B cell (primary cell): ENCODE measurements at regions not wholly inside any gene's neighbourhood (a gene's known extent, or its start where the extent isn't known, plus 50 kb on each side); places are given as distances from the start of the nearest gene placed in this dataset.
"Not testable (repeated sequence)": the region's sequence is repeated elsewhere in the genome, so short reads cannot be mapped to it uniquely, and the experiment has no call there.

Experiments
- ATAC-seq: fragments of 200-7000 bp; cut with Tn5 transposase; one replicate; pipeline ENCODE4 v1.10.0; 2021; ENCODE audit warnings: low read depth, mild to moderate bottlenecking, moderate number of reproducible peaks, moderate library complexity
- CTCF ChIA-PET: fragments of 350-600 bp; sonication (Branson Sonifier 250); formaldehyde crosslinking; loops from one replicate; lab custom pipeline; 2021; ENCODE audit warnings: antibody characterized with exemption, inconsistent platforms; lab: Charles Lee
- POLR2A ChIA-PET: fragments of 350-600 bp; sonication (Branson Sonifier 250); formaldehyde crosslinking; loops from one replicate; lab custom pipeline; 2021; ENCODE audit warnings: antibody characterized with exemption; lab: Charles Lee
- DNase-seq: peaks from one replicate; pipeline ENCODE4 v3.0.0; 2013
- H2AFZ ChIP-seq: 2 replicates; pipeline ENCODE4 v1.6.1; 2012; ENCODE audit warnings: mild to moderate bottlenecking, low read depth, low read length; ENCODE audit not compliant: insufficient read depth, poor library complexity, severe bottlenecking
- H3K27ac ChIP-seq, 2 donors: 1 replicate in 1 of 2; 2 replicates in 1 of 2; pipeline ENCODE4 v1.5.1; 2012 to 2013; ENCODE audit warnings: low read length in 2 of 2, mild to moderate bottlenecking in 2 of 2, moderate library complexity in 1 of 2
- H3K27me3 ChIP-seq, 4 experiments: fragments of 200-600 bp in 1 of 4; sonication (generic) in 1 of 4; replicated peaks in 1 of 4; 1 replicate in 2 of 4; 2 replicates in 2 of 4; pipeline versions ENCODE4 v1.6.1 to v1.7.0; 2013 to 2016; ENCODE audit warnings: low read length in 3 of 4, mild to moderate bottlenecking in 2 of 4, mixed read lengths in 1 of 4, moderate library complexity in 1 of 4; ENCODE audit not compliant: insufficient read depth in 4 of 4, control insufficient read depth in 3 of 4; ENCODE audit errors: control extremely low read depth in 1 of 4
- H3K36me3 ChIP-seq, 2 experiments: replicated peaks in 1 of 2; 1 replicate in 1 of 2; 2 replicates in 1 of 2; pipeline versions ENCODE4 v1.6.1 to v1.7.1; 2013; ENCODE audit warnings: low read length in 1 of 2; ENCODE audit not compliant: insufficient read depth in 2 of 2, control insufficient read depth in 1 of 2; ENCODE audit errors: control extremely low read depth in 1 of 2, extremely low read depth in 1 of 2
- H3K4me1 ChIP-seq, 2 donors: fragments of 200-600 bp in 1 of 2; sonication (generic) in 1 of 2; 1 replicate in 1 of 2; 2 replicates in 1 of 2; pipeline versions ENCODE4 v1.5.1 to v1.6.1; 2013 to 2017; ENCODE audit warnings: low read length in 2 of 2; ENCODE audit not compliant: control insufficient read depth in 2 of 2, insufficient read depth in 2 of 2
- H3K4me2 ChIP-seq: replicated peaks from 2 replicates; pipeline ENCODE3; 2012; ENCODE audit warnings: mild to moderate bottlenecking, low read depth, low read length; ENCODE audit not compliant: poor library complexity, severe bottlenecking
- H3K4me3 ChIP-seq, 5 experiments: fragments of 200-600 bp in 1 of 5; sonication (generic) in 1 of 5; 1 replicate in 3 of 5; 2 replicates in 2 of 5; pipeline versions ENCODE4 v1.5.1 to v1.7.0; 2011 to 2016; ENCODE audit warnings: low read length in 4 of 5, mild to moderate bottlenecking in 4 of 5, low read depth in 2 of 5, control low read depth in 1 of 5, moderate library complexity in 1 of 5; ENCODE audit not compliant: insufficient read depth in 1 of 5; ENCODE audit errors: control extremely low read depth in 1 of 5, extremely low read depth in 1 of 5
- H3K79me2 ChIP-seq: fragments of 200-600 bp; sonication (generic); one replicate; pipeline ENCODE4 v1.6.0; 2016; ENCODE audit warnings: low read length; ENCODE audit not compliant: control insufficient read depth, insufficient read depth
- H3K9ac ChIP-seq: fragments of 200-600 bp; sonication (generic); 2 replicates; pipeline ENCODE4 v1.6.1; 2017; ENCODE audit warnings: mild to moderate bottlenecking, low read length, moderate library complexity
- H3K9me3 ChIP-seq, 3 donors: one replicate each; pipeline versions ENCODE4 v1.6.1 to v1.7.1; 2013; ENCODE audit warnings: low read length in 2 of 3; ENCODE audit not compliant: control insufficient read depth in 2 of 3, insufficient read depth in 1 of 3; ENCODE audit errors: control extremely low read depth in 1 of 3
- H4K20me1 ChIP-seq: 2 replicates; pipeline ENCODE4 v1.6.0; 2012; ENCODE audit warnings: mild to moderate bottlenecking, low read length; ENCODE audit not compliant: insufficient read depth, control insufficient read depth, poor library complexity, severe bottlenecking
- H3K27ac Mint-ChIP-seq: one replicate; pipeline ENCODE4 v1.8.0; 2021; ENCODE audit warnings: mixed read lengths
- H3K27me3 Mint-ChIP-seq: one replicate; pipeline ENCODE4 v1.8.0; 2021; ENCODE audit warnings: mixed read lengths
- H3K4me1 Mint-ChIP-seq: one replicate; pipeline ENCODE4 v1.8.0; 2021; ENCODE audit warnings: mixed read lengths
- H3K4me3 Mint-ChIP-seq: one replicate; pipeline ENCODE4 v1.8.0; 2021; ENCODE audit warnings: mixed read lengths
- H3K9me3 Mint-ChIP-seq: one replicate; pipeline ENCODE4 v1.8.0; 2022; ENCODE audit warnings: mixed read lengths; ENCODE audit not compliant: insufficient read depth
- EZH2 ChIP-seq: IDR thresholded peaks from 2 replicates; pipeline ENCODE4 v1.6.1; 2012; ENCODE audit warnings: borderline replicate concordance, low read depth, mild to moderate bottlenecking, moderate library complexity, low read length; ENCODE audit not compliant: insufficient read depth, poor library complexity, severe bottlenecking
- WGBS: methylation state at CpG from one replicate; pipeline ENCODE4 v1.1.5; 2013; ENCODE audit warnings: missing lambda C conversion rate; ENCODE audit not compliant: insufficient coverage; 5-methylcytosine and 5-hydroxymethylcytosine counted together
- intact Hi-C: fragments of 100-400 bp; cut with micrococcal nuclease; formaldehyde crosslinking; loops from one replicate; pipeline ENCODE4 v1.10.0; 2022
- TF ChIP-seq, protein P1 (sequence below): fragments of 200-600 bp; IDR thresholded peaks from one replicate; pipeline ENCODE4 v1.8.0; 2022; ENCODE audit warnings: antibody characterized with exemption, mild to moderate bottlenecking

DNA sequence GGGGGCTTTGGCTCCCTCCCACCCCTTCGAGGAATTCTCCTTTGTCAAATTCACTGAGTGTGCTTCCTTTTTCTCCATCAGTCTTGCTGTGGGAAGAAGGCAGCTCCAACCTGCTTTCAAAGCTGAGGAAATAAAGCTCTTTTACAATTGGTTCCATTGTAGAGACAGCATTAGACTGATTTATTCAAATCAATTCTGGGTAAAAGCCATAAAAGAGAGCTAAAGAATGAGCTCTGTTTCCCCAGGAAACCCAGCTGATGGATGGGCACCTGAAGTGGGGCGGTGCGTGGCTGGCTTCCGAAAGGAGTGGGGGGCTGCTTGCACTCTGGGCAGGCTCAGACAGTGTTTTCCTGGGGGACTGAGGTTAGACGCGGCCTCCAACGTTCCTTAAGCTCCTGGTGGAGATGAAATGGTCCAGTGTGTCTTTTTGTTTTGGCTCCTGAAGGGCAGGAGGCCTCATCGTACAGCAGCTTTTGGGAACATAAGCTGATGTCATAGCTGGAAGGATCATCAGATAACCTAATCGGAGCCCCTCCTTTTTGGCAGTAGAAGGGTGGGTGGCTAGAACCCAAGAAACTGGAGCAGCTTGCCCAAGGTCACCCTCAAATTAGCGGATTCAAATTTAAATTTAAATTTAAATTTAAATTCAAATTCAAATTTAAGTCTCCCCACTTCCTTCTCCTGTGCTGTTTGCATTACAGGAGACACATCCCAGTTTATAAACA, 128.5 kb upstream of the EEF2KMT start:
- ChIA-PET CTCF (no interaction called here), POLR2A (no interaction called here)
- no peak overlapping the region for H3K4me3 Mint-ChIP-seq
- Histone ChIP-seq H3K9me3 (peaks cover 0 to 4% (median 0%) of the 10 kb centered on the region in 3 donors), H3K4me1 (no peaks in the 10 kb centered on the region), H2AFZ (no peak overlapping the region), H3K79me2 (no peaks in the 10 kb centered on the region), H4K20me1 (no peaks in the 10 kb centered on the region), H3K4me3 (no peak overlapping the region), H3K27ac (no peak overlapping the region), H3K4me2 (no peak overlapping the region), H3K27me3 (peaks cover 0 to 7% (median 0%) of the 10 kb centered on the region in 4 experiments), H3K36me3 (no peaks in the 10 kb centered on the region), H3K9ac (no peak overlapping the region)
- ATAC-seq = no peak
- no peaks in the 10 kb centered on the region for H3K4me1 Mint-ChIP-seq
- H3K27me3 Mint-ChIP-seq = peaks cover 24% of the 10 kb centered on the region
- H3K9me3 Mint-ChIP-seq = peaks cover 3% of the 10 kb centered on the region
- TF ChIP-seq, protein P1, sequence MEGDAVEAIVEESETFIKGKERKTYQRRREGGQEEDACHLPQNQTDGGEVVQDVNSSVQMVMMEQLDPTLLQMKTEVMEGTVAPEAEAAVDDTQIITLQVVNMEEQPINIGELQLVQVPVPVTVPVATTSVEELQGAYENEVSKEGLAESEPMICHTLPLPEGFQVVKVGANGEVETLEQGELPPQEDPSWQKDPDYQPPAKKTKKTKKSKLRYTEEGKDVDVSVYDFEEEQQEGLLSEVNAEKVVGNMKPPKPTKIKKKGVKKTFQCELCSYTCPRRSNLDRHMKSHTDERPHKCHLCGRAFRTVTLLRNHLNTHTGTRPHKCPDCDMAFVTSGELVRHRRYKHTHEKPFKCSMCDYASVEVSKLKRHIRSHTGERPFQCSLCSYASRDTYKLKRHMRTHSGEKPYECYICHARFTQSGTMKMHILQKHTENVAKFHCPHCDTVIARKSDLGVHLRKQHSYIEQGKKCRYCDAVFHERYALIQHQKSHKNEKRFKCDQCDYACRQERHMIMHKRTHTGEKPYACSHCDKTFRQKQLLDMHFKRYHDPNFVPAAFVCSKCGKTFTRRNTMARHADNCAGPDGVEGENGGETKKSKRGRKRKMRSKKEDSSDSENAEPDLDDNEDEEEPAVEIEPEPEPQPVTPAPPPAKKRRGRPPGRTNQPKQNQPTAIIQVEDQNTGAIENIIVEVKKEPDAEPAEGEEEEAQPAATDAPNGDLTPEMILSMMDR = no peak
- TF ChIP-seq EZH2 = no peak
- DNase-seq = no peak
- intact Hi-C loops = no loop called here
- WGBS = 36% methylated on average over 8 of the region's 10 CpGs
- no peak overlapping the region for H3K27ac Mint-ChIP-seq

DNA sequence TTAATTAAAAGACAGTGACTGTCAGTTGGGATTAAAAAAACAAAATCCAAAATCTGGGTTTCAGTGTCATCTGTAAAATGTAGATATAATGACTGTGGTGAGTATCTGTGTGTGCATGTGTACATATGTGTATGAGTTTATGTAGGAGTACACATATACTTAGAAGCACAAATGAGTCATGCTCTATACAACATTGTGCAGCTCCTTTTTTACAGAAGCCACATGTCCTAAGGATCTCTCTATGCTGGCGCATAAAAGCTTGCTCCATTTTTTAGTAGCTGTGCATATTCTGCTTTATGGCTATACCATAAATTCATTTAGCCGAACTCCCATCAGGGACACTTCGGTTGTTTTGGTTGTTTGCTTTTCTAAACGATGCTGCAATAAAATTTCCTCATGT, 125.2 kb upstream of the EEF2KMT start:
- POLR2A ChIA-PET = no interaction called here
- no peak for DNase-seq
- H3K79me2 ChIP-seq = no peaks in the 10 kb centered on the region
- H3K9me3 ChIP-seq = peaks cover 0 to 8% (median 1%) of the 10 kb centered on the region in 3 donors
- ATAC-seq = no peak
- TF ChIP-seq, protein P1 = no peak
- no peak for TF ChIP-seq EZH2
- no peaks in the 10 kb centered on the region for H3K36me3 ChIP-seq
- H3K4me3 Mint-ChIP-seq = no peak overlapping the region
- H3K27ac ChIP-seq = no peak overlapping the region
- H3K27me3 ChIP-seq = peaks cover 0 to 7% (median 0%) of the 10 kb centered on the region in 4 experiments
- no peak overlapping the region for H2AFZ ChIP-seq
- WGBS = 95% methylated on average over 4 of the region's 4 CpGs
- no peaks in the 10 kb centered on the region for H3K9me3 Mint-ChIP-seq
- intact Hi-C loops = no loop called here
- no peaks in the 10 kb centered on the region for H3K4me1 ChIP-seq
- H3K9ac ChIP-seq = no peak overlapping the region
- H3K4me3 ChIP-seq = no peak overlapping the region
- no peak overlapping the region for H3K4me2 ChIP-seq
- peaks cover 20% of the 10 kb centered on the region for H3K27me3 Mint-ChIP-seq
- no peak overlapping the region for H3K27ac Mint-ChIP-seq
- CTCF ChIA-PET = no interaction called here
- H4K20me1 ChIP-seq = no peaks in the 10 kb centered on the region
- H3K4me1 Mint-ChIP-seq = no peaks in the 10 kb centered on the region

DNA sequence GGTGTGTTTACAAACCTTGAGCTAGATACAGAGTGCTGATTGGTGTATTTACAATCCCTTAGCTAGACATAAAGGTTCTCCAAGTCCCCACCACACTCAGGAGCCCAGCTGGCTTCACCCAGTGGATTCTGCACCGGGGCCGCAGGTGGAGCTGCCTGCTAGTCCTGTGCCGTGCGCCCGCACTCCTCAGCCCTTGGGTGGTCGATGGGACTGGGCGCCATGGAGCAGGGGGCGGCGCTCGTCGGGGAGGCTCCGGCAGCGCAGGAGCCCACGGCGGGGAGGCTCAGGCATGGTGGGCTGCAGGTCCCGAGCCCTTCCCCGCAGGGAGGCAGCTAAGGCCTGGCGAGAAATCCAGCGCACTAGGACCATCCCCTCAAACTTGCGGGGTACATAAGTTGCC, 124.2 kb upstream of the EEF2KMT start:
- H3K4me2 ChIP-seq, H3K9me3 ChIP-seq, H3K27ac Mint-ChIP-seq, H3K27me3 ChIP-seq, H3K4me1 ChIP-seq, CTCF ChIA-PET, H3K27ac ChIP-seq, H3K79me2 ChIP-seq, H3K4me3 Mint-ChIP-seq, POLR2A ChIA-PET, H3K4me1 Mint-ChIP-seq, H4K20me1 ChIP-seq, H2AFZ ChIP-seq, H3K36me3 ChIP-seq, intact Hi-C loops, H3K4me3 ChIP-seq, H3K9ac ChIP-seq, DNase-seq, ATAC-seq, H3K9me3 Mint-ChIP-seq: not testable (repeated sequence)
- WGBS = 98% methylated on average over 14 of the region's 20 CpGs
- H3K27me3 Mint-ChIP-seq = peaks cover 18% of the 10 kb centered on the region
